ENCODE measurements at regions not wholly inside any gene's neighbourhood (a gene's known extent, or its start where the extent isn't known, plus 50 kb on each side); places are given as distances from the start of the nearest gene placed in this dataset.
"Not testable (repeated sequence)": the region's sequence is repeated elsewhere in the genome, so short reads cannot be mapped to it uniquely, and the experiment has no call there.

DNA sequence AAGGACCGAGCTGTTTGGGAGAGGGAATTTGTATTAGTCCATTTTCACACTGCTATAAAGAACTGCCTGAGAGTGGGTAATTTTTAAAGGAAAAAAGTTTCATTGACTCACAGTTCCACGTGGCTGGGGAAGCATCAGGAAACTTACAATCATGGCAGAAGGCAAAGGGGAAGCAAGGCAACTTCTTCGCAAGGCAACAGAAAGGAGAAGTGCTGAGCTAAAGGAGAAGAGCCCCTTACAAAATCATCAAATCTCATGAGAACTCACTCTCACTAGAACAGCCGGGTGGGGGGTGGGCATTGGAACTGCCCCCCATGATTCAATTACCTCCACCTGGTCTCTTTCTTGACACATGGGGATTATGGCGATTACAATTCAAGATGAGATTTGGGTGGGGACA, 121.8 kb upstream of the SLC13A1 start:
- DNase-seq = not testable (repeated sequence)

DNA sequence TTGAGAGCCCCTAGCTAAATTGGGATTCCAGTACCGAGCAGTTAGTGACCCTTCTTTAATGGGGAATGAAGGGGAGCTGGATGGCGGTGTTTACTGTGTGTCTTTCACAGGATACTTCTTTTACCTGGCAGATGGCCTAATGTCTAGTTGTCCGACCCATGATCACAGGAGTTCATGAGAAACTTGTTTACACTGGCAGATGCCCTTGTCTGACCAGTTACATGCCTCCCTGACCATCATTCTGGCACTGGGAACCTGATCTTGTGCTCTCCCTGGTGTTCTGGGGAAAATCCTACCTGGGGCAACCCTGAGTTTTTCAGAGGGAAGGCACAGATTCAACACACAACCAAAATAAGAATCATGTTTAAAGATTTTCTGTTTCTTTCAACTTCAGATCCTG, 120.1 kb upstream of the SLC13A1 start:
- DNase-seq = no peak

GRCh38 chr7:123314886-123315285, 115.1 kb upstream of the SLC13A1 start:
- DNase-seq = no peak

GRCh38 chr7:123308254-123308951, 108.6 kb upstream of the SLC13A1 start:
- no peak for DNase-seq

DNA sequence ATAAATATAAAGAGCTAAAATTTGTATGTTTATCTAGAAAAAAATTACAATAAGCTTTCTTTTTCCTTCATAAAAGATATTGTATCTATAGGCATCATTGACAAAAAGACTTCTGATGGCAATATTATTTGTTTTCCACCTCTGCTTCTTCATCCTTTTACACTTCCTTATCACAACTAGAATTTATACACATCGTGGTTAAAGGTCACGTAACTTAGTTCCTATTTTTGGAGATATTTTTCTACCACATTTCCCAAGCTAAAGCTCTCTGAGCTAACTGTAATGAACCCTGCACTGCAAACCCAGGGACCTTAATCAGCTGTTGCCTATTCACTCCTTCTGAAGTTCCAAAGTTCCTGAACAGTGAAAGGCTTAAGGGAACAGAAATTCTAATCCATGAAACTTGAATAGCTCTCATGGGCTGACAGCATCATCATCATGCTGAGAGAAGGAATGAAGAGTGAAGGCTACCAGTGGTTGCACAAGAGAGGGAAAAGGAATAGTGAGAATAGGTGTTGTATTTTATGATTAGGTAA, 106.1 kb upstream of the SLC13A1 start:
- DNase-seq = no peak

- DNase-seq = no peak
Observed at GRCh38 chr7:123303926-123304325, 104.2 kb upstream of the SLC13A1 start.

DNA sequence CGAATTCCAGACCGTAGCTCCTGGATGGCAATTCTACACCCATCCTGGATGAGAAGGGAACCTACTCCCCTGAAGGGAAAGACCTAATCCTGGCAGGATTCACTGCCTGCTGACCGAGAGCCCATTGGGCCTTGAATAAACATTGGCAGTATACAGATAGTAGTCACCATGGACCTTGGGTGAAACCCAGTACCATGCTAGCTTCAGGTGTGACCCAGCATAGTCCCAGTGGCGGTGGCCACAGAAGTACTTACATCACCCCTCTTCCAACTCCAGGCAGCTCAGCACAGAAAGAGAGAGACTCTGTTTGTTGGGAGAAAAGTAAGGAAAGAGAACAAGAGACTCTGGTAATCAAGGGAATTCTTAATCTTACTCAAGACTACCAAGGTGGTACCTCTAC, 97.2 kb upstream of the SLC13A1 start:
- DNase-seq = no peak

GRCh38 chr7:123293710-123294109, 93.9 kb upstream of the SLC13A1 start:
- no peak for DNase-seq

GRCh38 chr7:123292227-123292626, 92.5 kb upstream of the SLC13A1 start:
- no peak for DNase-seq

- no peak for DNase-seq
Observed at GRCh38 chr7:123289200-123289599, 89.4 kb upstream of the SLC13A1 start.

DNA sequence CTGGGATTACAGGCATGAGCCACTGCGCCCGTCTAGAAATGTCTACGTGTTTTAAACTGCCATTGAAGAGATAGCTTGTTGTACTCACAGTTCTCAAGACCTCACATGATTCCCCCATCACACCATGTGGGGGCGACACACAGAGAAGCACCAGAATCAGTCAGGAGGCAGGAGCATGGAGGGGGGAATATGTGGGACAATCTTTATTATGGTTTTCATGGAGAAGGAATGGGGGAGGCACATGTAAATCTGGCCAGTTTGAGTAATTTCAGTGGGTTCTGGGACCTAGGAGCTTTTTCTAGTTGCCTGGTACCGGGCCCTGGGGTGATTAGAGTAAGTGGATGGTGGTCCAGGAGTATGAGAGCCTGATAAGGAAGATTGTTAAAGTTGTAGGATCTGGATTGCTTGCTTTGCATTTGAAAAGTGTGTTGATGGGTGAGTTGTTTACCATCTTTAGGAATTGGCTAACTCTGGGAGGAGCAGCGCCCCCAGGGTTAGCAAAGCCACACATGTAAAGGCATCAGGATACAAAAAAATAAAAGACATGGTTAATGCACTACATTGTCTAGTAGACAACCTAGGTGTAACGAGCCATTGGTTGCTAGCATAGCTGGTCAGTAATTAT, 85.4 kb upstream of the SLC13A1 start:
- DNase-seq = peak; percentile 7

DNA sequence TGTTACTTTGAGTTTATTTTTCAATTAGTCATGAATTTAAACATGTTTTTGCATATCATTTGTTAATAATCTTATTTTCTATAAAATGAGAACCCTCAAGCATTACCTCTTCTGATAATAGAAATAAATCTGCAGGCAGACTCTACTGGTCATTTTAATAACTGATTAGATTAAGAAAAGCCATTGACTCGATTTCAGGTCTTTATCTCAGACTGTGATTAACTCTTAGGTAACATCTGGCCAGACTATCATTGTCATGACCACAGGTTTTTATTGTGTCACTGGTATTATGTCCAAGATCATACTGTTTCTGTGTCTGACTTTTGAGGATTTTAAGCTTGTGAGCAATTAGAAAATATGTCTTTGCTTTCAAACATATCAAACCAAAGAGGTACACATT, 83.6 kb upstream of the SLC13A1 start:
- peak; percentile 61 for DNase-seq

- no peak for DNase-seq
Observed at GRCh38 chr7:123282181-123282580, 82.4 kb upstream of the SLC13A1 start.

GRCh38 chr7:123279949-123280348, 80.2 kb upstream of the SLC13A1 start:
- no peak for DNase-seq

- DNase-seq = peak; percentile 18
Observed at GRCh38 chr7:123275036-123275753, 75.4 kb upstream of the SLC13A1 start.

DNA sequence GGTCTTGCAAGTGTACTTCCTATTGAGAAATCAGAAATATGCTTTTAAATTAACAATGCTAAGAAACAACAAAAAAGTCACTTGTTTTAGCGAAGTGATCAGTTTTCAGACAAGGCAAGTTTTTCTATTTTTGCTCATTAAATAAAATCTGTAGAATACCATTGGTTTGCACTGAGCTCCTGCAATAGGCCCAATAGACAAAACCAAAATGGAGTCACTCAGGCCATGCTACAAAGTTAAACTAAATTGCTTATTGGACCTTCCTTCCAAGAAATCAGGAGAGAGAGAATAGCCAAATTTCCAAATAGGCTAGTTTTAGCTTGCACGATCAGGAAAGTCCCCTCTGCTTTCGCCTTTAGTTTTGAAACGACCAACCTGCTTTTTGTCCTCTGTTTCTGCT, 73.4 kb upstream of the SLC13A1 start:
- DNase-seq = no peak

DNA sequence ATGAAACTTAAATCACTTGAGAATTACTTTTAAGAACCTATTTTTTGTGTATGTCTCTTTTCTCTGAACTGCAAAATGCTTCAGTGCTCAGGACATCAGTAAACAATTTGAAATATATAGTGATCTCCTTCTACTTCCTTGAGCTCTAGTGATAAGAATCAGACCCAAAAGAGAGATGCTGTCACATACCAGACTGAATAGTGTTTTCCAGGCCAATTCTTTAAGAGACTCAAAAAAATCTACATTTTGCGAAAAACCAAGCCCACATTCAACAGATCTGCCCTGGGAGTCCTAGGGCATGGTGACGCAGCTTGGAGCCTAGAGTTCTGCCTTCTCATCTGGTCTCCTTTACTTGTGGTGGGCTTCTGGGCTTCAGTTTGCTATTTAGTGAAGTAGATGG, 72.1 kb upstream of the SLC13A1 start:
- DNase-seq = no peak

DNA sequence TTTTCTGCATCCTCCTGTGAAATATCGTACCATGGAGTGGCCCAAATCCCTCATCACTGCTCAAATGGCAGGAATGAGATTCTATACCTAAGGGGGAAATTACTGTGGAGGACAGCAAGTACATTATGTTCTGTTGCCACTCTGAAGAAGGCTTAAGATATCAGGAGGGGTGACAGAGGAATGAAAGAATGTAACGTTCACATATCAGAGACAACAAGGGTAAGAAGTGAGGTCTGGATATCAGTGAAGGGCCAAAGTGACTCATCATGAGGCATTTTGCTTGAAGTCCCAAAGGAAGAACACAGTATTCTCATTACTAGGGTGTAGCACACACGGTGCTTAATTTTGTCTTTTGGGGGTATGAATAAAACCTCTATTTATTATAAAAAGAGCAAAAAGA, 71.5 kb upstream of the SLC13A1 start:
- no peak for DNase-seq

DNA sequence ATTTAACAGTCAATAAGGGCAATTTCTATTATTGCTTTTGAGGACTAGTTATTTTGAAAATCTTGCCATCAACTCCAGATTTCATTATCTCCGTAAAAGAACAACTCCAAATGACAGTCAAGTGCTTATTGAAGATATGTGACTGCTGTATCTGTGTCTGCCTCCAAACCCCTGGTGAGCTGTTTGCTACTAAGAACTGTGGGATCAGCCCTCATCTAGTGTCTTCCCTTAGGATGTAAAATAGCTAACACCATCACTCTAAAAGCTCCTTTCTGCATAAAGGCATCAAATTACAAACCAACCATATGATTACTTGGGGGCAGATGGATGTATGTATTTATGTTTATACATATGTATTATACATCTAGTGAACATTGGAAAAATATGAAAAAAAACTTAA, 70.8 kb upstream of the SLC13A1 start:
- no peak for DNase-seq

DNA sequence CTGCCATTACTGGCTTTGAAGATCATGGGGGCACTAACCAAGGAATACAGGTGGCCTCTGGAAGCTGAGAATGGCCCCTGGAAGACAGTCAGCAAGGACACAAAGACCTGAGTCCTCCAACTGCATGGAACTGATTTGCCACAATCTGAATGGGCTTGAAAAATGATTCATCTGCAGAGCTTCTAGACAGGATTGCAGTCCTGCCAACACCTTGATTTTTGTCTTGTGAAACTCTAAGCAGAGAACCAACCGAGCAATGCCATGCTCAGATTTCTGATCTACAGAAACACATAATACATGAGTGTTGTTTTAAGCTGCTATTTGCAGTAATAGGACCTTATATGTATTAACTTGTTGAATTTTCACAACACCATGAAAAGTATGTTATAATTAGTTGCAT, 66.1 kb upstream of the SLC13A1 start:
- DNase-seq = no peak

DNA sequence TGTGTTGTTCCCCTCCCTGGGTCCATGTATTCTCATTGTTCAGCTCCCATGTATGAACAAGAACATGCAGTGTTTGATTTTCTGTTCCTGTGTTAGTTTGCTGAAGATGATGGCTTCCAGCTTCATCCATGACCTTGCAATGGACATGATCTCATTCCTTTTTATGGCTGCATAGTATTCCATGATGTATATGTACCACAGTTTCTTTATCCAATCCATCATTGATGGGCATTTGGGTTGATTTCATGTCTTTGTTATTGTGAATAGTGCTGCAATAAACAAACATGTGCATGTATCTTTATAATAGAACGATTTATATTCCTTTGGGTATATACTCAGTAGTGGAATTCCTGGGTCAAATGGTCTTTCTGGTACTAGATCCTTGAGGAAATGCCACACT, 65.1 kb upstream of the SLC13A1 start:
- DNase-seq = not testable (repeated sequence)

GRCh38 chr7:123260428-123260960, 60.7 kb upstream of the SLC13A1 start:
- DNase-seq = no peak

DNA sequence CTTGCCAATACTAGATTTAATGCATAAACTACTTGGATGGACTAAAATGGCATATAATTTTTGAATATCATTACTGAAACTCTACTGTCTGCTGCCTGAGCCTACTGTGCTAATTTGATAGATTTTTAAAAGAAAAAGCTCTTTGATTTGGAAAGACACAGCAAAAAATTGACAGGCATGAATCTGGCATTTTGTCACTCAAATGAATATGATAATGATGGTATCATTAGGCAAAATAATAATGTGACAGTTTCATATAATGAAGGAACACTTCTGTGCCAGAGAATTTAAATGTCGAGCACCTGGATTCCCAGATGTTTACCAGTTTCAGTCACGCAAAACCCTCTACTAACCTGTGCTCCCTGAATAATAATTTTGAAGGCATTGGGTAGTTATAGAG, 60.0 kb upstream of the SLC13A1 start:
- no peak for DNase-seq

Data from NCI-H82 (cell line).